ENCODE measurements at regions not wholly inside any gene's neighbourhood (a gene's known extent, or its start where the extent isn't known, plus 50 kb on each side); places are given as distances from the start of the nearest gene placed in this dataset.

GRCh38 chr2:44098891-44099290, 69.8 kb upstream of the PPM1B start (continued):
- no peak for TF ChIP-seq CTCF (IDR thresholded peaks at IDR 0.05; ENCODE audit: control extremely low read depth in 1 of 3, insufficient read depth in 1 of 3, low read depth in 1 of 3, low read length in 3 of 3)
